ENCODE measurements at regions not wholly inside any gene's neighbourhood (a gene's known extent, or its start where the extent isn't known, plus 50 kb on each side); places are given as distances from the start of the nearest gene placed in this dataset.
"Not testable (repeated sequence)": the region's sequence is repeated elsewhere in the genome, so short reads cannot be mapped to it uniquely, and the experiment has no call there.

- DNase-seq, result no peak
Measured at GRCh38 chr11:96794152-96794551, 404.3 kb downstream of the JRKL start.

- DNase-seq, result no peak
Measured at GRCh38 chr11:96798445-96798844, 408.6 kb downstream of the JRKL start.

- no peak for DNase-seq
Measured at GRCh38 chr11:96815236-96815635, 425.4 kb downstream of the JRKL start.

- DNase-seq, result no peak
Measured at GRCh38 chr11:96817482-96818399, 427.9 kb downstream of the JRKL start.

- no peak for DNase-seq
Measured at GRCh38 chr11:96827164-96827563, 437.4 kb downstream of the JRKL start.

- DNase-seq, result peak; percentile 23
Measured at GRCh38 chr11:96841792-96842191, 452.0 kb downstream of the JRKL start.

GRCh38 chr11:96842731-96843130, 452.9 kb downstream of the JRKL start:
- no peak for DNase-seq

- DNase-seq, result no peak
Measured at GRCh38 chr11:96854425-96854824, 464.6 kb downstream of the JRKL start.

GRCh38 chr11:96861722-96862121, 471.9 kb downstream of the JRKL start:
- DNase-seq, result not testable (repeated sequence)

GRCh38 chr11:96863520-96863919, 473.7 kb downstream of the JRKL start:
- DNase-seq, result peak; percentile 32

- DNase-seq, result no peak
Measured at GRCh38 chr11:96865020-96865419, 475.2 kb downstream of the JRKL start.

- DNase-seq, result no peak
Measured at GRCh38 chr11:96869207-96869606, 479.4 kb downstream of the JRKL start.

GRCh38 chr11:96875712-96876111, 485.9 kb downstream of the JRKL start:
- DNase-seq, result no peak

GRCh38 chr11:96878299-96879051, 488.7 kb downstream of the JRKL start:
- DNase-seq, result no peak

GRCh38 chr11:96882622-96883021, 492.8 kb downstream of the JRKL start:
- DNase-seq, result not testable (repeated sequence)

- DNase-seq, result no peak
Measured at GRCh38 chr11:96885405-96885804, 495.6 kb downstream of the JRKL start.

GRCh38 chr11:96885912-96886311, 496.1 kb downstream of the JRKL start:
- no peak for DNase-seq

- DNase-seq, result no peak
Measured at GRCh38 chr11:96893988-96894387, 504.2 kb downstream of the JRKL start.

GRCh38 chr11:96894587-96894986, 504.8 kb downstream of the JRKL start:
- DNase-seq, result no peak

GRCh38 chr11:96899971-96900370, 510.2 kb downstream of the JRKL start:
- DNase-seq, result no peak

GRCh38 chr11:96905143-96905542, 515.3 kb downstream of the JRKL start:
- no peak for DNase-seq

GRCh38 chr11:96905663-96906062, 515.9 kb downstream of the JRKL start:
- DNase-seq, result no peak

GRCh38 chr11:96906476-96906875, 516.7 kb downstream of the JRKL start:
- no peak for DNase-seq

- no peak for DNase-seq
Measured at GRCh38 chr11:96925862-96926261, 536.0 kb downstream of the JRKL start.
